ENCODE measurements at regions not wholly inside any gene's neighbourhood (a gene's known extent, or its start where the extent isn't known, plus 50 kb on each side); places are given as distances from the start of the nearest gene placed in this dataset.

GRCh38 chr4:24704149-24704548 lies 91.2 kb upstream of the SOD3 start:
- no peaks in the 10 kb centered on the region for H3K36me3 Mint-ChIP-seq (ENCODE audit: low read depth)
- DNase-seq = peak; percentile 15
- no peak for TF ChIP-seq CTCF (IDR thresholded peaks at IDR 0.05)
- H3K27ac Mint-ChIP-seq = no peak overlapping the region
- H3K4me3 Mint-ChIP-seq = no peak overlapping the region
- peaks cover 20% of the 10 kb centered on the region for H3K27me3 Mint-ChIP-seq (ENCODE audit: low read depth, poor library complexity)
- H3K9me3 Mint-ChIP-seq = peaks cover 20% of the 10 kb centered on the region
- peaks cover 28% of the 10 kb centered on the region for H3K4me1 Mint-ChIP-seq

DNA sequence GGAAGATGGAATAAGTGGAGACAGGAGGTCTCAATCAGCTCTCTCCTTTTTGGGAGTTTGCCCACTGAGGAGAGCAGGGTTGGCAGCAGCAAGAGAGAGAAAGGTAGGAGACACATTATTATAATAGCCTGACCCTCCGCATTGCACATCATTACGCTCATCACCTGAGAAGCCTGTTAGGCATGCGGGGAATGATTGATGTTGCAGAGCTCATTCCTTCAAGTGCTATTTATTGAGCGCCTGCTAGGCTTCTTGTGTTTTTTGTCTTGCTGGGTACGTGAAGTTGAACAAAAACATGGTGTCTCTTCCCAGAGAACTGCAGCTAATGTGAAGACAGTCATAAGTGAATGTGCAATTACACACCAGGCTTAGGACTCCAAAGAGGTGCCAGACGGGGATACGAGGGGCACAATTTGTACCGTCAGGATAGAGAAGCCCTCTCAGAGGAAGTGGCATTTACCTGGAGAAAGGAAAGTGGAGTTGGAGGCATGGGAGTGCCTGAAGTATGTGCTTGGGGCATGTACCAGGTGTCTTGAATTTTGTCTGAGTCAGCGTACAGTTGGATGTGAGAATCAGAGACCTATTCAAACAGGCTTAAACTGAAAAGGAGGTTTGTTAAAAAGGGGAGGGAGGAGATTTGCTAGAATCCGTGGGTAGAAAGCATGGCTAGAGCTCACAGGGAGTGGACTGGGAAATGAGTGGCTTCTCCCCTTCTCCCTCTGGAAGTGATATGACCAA lies 90.2 kb upstream of the SOD3 start:
- Mint-ChIP-seq H3K27ac (no peak overlapping the region), H3K4me1 (peaks cover 28% of the 10 kb centered on the region), H3K36me3 (ENCODE audit: low read depth) (no peaks in the 10 kb centered on the region), H3K4me3 (no peak overlapping the region), H3K27me3 (ENCODE audit: low read depth, poor library complexity) (peaks cover 20% of the 10 kb centered on the region), H3K9me3 (peaks cover 20% of the 10 kb centered on the region)
- no peak for TF ChIP-seq CTCF (IDR thresholded peaks at IDR 0.05)
- no peak for DNase-seq

DNA sequence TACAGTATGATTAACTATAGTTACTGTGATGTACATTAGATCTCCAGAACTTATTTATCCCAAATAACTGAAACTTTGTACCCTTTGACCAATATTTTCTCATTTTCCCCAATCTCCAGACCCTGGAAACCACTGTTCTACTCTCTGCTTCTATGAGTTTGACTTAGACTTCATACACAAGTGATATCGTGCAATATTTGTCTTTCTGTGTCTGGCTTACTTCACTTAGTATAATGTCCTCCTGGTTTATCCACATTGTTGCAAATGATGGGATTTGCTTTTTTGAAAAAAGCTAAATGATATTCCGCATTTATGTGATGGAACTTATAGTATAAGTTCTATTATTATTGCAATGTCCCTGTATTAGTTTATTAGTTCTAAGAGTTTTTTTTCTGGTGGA lies 81.8 kb upstream of the SOD3 start:
- Mint-ChIP-seq H3K4me1 (no peaks in the 10 kb centered on the region), H3K9me3 (peaks cover 62% of the 10 kb centered on the region)

GRCh38 chr4:24719615-24720014 lies 75.8 kb upstream of the SOD3 start:
- no peak for TF ChIP-seq CTCF (IDR thresholded peaks at IDR 0.05)
- Mint-ChIP-seq H3K27ac (no peak overlapping the region), H3K27me3 (ENCODE audit: low read depth, poor library complexity) (peaks cover 59% of the 10 kb centered on the region), H3K9me3 (peaks cover 39% of the 10 kb centered on the region), H3K36me3 (ENCODE audit: low read depth) (peaks cover 10% of the 10 kb centered on the region), H3K4me3 (no peak overlapping the region), H3K4me1 (no peaks in the 10 kb centered on the region)
- DNase-seq = no peak

More for the DNA sequence above, 81.8 kb upstream of the SOD3 start:
- no peak for TF ChIP-seq CTCF (IDR thresholded peaks at IDR 0.05)
- Mint-ChIP-seq H3K27ac (peak overlapping the region; percentile 6), H3K4me3 (no peak overlapping the region), H3K27me3 (ENCODE audit: low read depth, poor library complexity) (peaks cover 17% of the 10 kb centered on the region), H3K36me3 (ENCODE audit: low read depth) (peaks cover 14% of the 10 kb centered on the region)
- DNase-seq = no peak

GRCh38 chr4:24720436-24720835 lies 74.9 kb upstream of the SOD3 start:
- peaks cover 61% of the 10 kb centered on the region for H3K27me3 Mint-ChIP-seq (ENCODE audit: low read depth, poor library complexity)

More at GRCh38 chr4:24720436-24720835, 74.9 kb upstream of the SOD3 start:
- Mint-ChIP-seq H3K4me1 (no peaks in the 10 kb centered on the region), H3K9me3 (peaks cover 31% of the 10 kb centered on the region), H3K36me3 (ENCODE audit: low read depth) (peaks cover 3% of the 10 kb centered on the region), H3K27ac (no peak overlapping the region), H3K4me3 (no peak overlapping the region)
- DNase-seq = no peak
- TF ChIP-seq CTCF (IDR thresholded peaks at IDR 0.05) = no peak

All from nephron progenitor cell (in vitro differentiated cells).